Keratinocyte (primary cell): ENCODE measurements at regions not wholly inside any gene's neighbourhood (a gene's known extent, or its start where the extent isn't known, plus 50 kb on each side); places are given as distances from the start of the nearest gene placed in this dataset.

Experiments
- DNase-seq: peaks from one replicate; pipeline ENCODE4 v3.0.0-alpha.2; 2011; ENCODE audit warnings: low read depth, missing footprints, low spot score
- FAIRE-seq: peaks from 2 replicates; lab custom pipeline; 2011; peaks lifted over from hg19 to GRCh38; lab: Jason Lieb, UNC
- H2AFZ ChIP-seq: 2 replicates; pipeline ENCODE4 v1.6.0; 2012; ENCODE audit warnings: low read length, control low read depth, inconsistent platforms; ENCODE audit not compliant: control insufficient read depth
- H3K27ac ChIP-seq: 2 replicates; pipeline ENCODE4 v1.5.1; 2011; ENCODE audit warnings: low read length; ENCODE audit not compliant: control insufficient read depth, insufficient read depth
- H3K27me3 ChIP-seq: 3 replicates; pipeline ENCODE4 v1.6.0; 2011; ENCODE audit warnings: low read length; ENCODE audit not compliant: control insufficient read depth, insufficient read depth; ENCODE audit errors: extremely low read depth
- H3K36me3 ChIP-seq, 2 experiments: 2 replicates in 1 of 2; 3 replicates in 1 of 2; pipeline ENCODE4 v1.5.1; 2011; ENCODE audit warnings: low read length in 2 of 2, mild to moderate bottlenecking in 1 of 2; ENCODE audit not compliant: control insufficient read depth in 2 of 2, insufficient read depth in 2 of 2; ENCODE audit errors: extremely low read depth in 1 of 2
- H3K4me1 ChIP-seq: 3 replicates; pipeline ENCODE4 v1.5.1; 2011; ENCODE audit warnings: low read length; ENCODE audit not compliant: control insufficient read depth, insufficient read depth; ENCODE audit errors: extremely low read depth
- H3K4me2 ChIP-seq: 3 replicates; pipeline ENCODE4 v1.6.0; 2011; ENCODE audit warnings: low read depth, low read length; ENCODE audit not compliant: control insufficient read depth, insufficient read depth; ENCODE audit errors: extremely low read depth
- H3K4me3 ChIP-seq, 3 experiments: fragments of 200-600 bp in 1 of 3; sonication (generic) in 1 of 3; 2 replicates in 2 of 3; 3 replicates in 1 of 3; pipeline ENCODE4 v1.5.1; 2011 to 2016; ENCODE audit warnings: low read length in 3 of 3, mild to moderate bottlenecking in 3 of 3, control low read depth in 2 of 3, inconsistent platforms in 1 of 3, low read depth in 1 of 3, mixed read lengths in 1 of 3, mixed run types in 1 of 3, moderate library complexity in 1 of 3; ENCODE audit not compliant: control insufficient read depth in 2 of 3, insufficient read depth in 2 of 3; ENCODE audit errors: extremely low read depth in 1 of 3
- H3K79me2 ChIP-seq: 2 replicates; pipeline ENCODE4 v1.6.0; 2012; ENCODE audit warnings: low read length; ENCODE audit not compliant: control insufficient read depth, insufficient read depth
- H3K9ac ChIP-seq: 3 replicates; pipeline ENCODE4 v1.6.0; 2011; ENCODE audit warnings: low read length; ENCODE audit not compliant: control insufficient read depth, insufficient read depth; ENCODE audit errors: extremely low read depth
- H3K9me1 ChIP-seq: 3 replicates; pipeline ENCODE4 v1.6.0; 2011; ENCODE audit warnings: low read length; ENCODE audit not compliant: control insufficient read depth, insufficient read depth; ENCODE audit errors: extremely low read depth
- H3K9me3 ChIP-seq: 2 replicates; pipeline ENCODE4 v1.5.1; 2012; ENCODE audit warnings: low read depth, low read length; ENCODE audit not compliant: control insufficient read depth
- H4K20me1 ChIP-seq: 3 replicates; pipeline ENCODE4 v1.6.0; 2011; ENCODE audit warnings: low read length; ENCODE audit not compliant: control insufficient read depth, insufficient read depth; ENCODE audit errors: extremely low read depth
- CTCF ChIP-seq, 3 experiments: IDR thresholded peaks in 1 of 3; conservative IDR thresholded peaks in 1 of 3; optimal IDR thresholded peaks in 1 of 3; 2 replicates in 2 of 3; 3 replicates in 1 of 3; pipeline versions ENCODE3 to v1.5.1; 2011; ENCODE audit warnings: low read length in 3 of 3, mild to moderate bottlenecking in 3 of 3, moderate library complexity in 2 of 3, control low read depth in 1 of 3, inconsistent platforms in 1 of 3; ENCODE audit not compliant: insufficient read depth in 2 of 3; ENCODE audit errors: extremely low read depth in 1 of 3
- EZH2 ChIP-seq: IDR thresholded peaks from one replicate; pipeline ENCODE4 v1.6.1; 2012; ENCODE audit warnings: inconsistent platforms, mild to moderate bottlenecking, low read length, moderate library complexity
- dilution Hi-C: fragments of 300-500 bp; cut with MboI; formaldehyde crosslinking; loops from one replicate; pipeline ENCODE4 v1.7.0; 2020; ENCODE audit warnings: low sequenced_read_pairs; ENCODE audit not compliant: extremely low pct_ligation_motif_present

GRCh38 chr3:182233957-182234356, 522.2 kb downstream of the SOX2 start:
- no peaks in the 10 kb centered on the region for H3K36me3 ChIP-seq
- no peak overlapping the region for H3K27ac ChIP-seq
- no peak overlapping the region for H2AFZ ChIP-seq
- no peaks in the 10 kb centered on the region for H4K20me1 ChIP-seq
- H3K79me2 ChIP-seq: no peaks in the 10 kb centered on the region
- H3K9me1 ChIP-seq: no peaks in the 10 kb centered on the region
- no peaks in the 10 kb centered on the region for H3K9me3 ChIP-seq
- no peak overlapping the region for H3K4me3 ChIP-seq
- no peaks in the 10 kb centered on the region for H3K27me3 ChIP-seq
- no peak for TF ChIP-seq EZH2
- no peak for TF ChIP-seq CTCF (optimal IDR thresholded peaks at IDR 0.05 in 1 of 3, IDR thresholded peaks at IDR 0.05 in 1 of 3, conservative IDR thresholded peaks at IDR 0.05 in 1 of 3; ENCODE audit: extremely low read depth in 1 of 3, insufficient read depth in 2 of 3, low read length in 3 of 3)
- no peak overlapping the region for H3K4me2 ChIP-seq
- dilution Hi-C loops: loop anchor here (25.0 kb wide), 1 partner anchor 497 kb away; no protein-coding TSS in a partner anchor
- H3K4me1 ChIP-seq: peaks cover 7% of the 10 kb centered on the region
- FAIRE-seq: no peak
- no peak overlapping the region for H3K9ac ChIP-seq
- no peak for DNase-seq

GRCh38 chr3:182234881-182235280, 523.2 kb downstream of the SOX2 start:
- H4K20me1 ChIP-seq: no peaks in the 10 kb centered on the region
- DNase-seq: no peak
- no peak overlapping the region for H3K27ac ChIP-seq
- H2AFZ ChIP-seq: no peak overlapping the region
- H3K36me3 ChIP-seq: no peaks in the 10 kb centered on the region
- no peaks in the 10 kb centered on the region for H3K27me3 ChIP-seq
- H3K9me3 ChIP-seq: no peaks in the 10 kb centered on the region
- no peak overlapping the region for H3K9ac ChIP-seq
- dilution Hi-C loops: loop anchor here (25.0 kb wide), 1 partner anchor 498 kb away; no protein-coding TSS in a partner anchor
- no peak overlapping the region for H3K4me2 ChIP-seq
- TF ChIP-seq EZH2 (no peak), CTCF (optimal IDR thresholded peaks at IDR 0.05 in 1 of 3, IDR thresholded peaks at IDR 0.05 in 1 of 3, conservative IDR thresholded peaks at IDR 0.05 in 1 of 3; ENCODE audit: extremely low read depth in 1 of 3, insufficient read depth in 2 of 3, low read length in 3 of 3) (no peak)
- no peak overlapping the region for H3K4me3 ChIP-seq
- H3K79me2 ChIP-seq: no peaks in the 10 kb centered on the region
- H3K9me1 ChIP-seq: no peaks in the 10 kb centered on the region
- no peak for FAIRE-seq
- H3K4me1 ChIP-seq: peaks cover 7% of the 10 kb centered on the region
